GM18505 (cell line): ENCODE measurements at regions not wholly inside any gene's neighbourhood (a gene's known extent, or its start where the extent isn't known, plus 50 kb on each side); places are given as distances from the start of the nearest gene placed in this dataset.
"Not testable (repeated sequence)": the region's sequence is repeated elsewhere in the genome, so short reads cannot be mapped to it uniquely, and the experiment has no call there.

Experiments used
- ATAC-seq: cut with Tn5 transposase; IDR thresholded peaks from one replicate; pipeline ENCODE4 v1.9.1; 2021; ENCODE audit not compliant: unreplicated experiment
- POLR2A ChIP-seq: IDR thresholded peaks from 4 replicates; pipeline ENCODE4 v1.6.1; 2011; ENCODE audit warnings: borderline replicate concordance; ENCODE audit not compliant: insufficient read depth, insufficient read length; ENCODE audit errors: extremely low read depth

GRCh38 chr15:35301088-35301487, 216.0 kb upstream of the NANOGP8 start:
- no peak for ATAC-seq

GRCh38 chr15:35299059-35299735, 214.1 kb upstream of the NANOGP8 start:
- ATAC-seq: no peak
- no peak for TF ChIP-seq POLR2A

More at GRCh38 chr15:35301088-35301487, 216.0 kb upstream of the NANOGP8 start:
- no peak for TF ChIP-seq POLR2A

GRCh38 chr15:35298509-35298908, 213.4 kb upstream of the NANOGP8 start:
- TF ChIP-seq POLR2A: no peak
- no peak for ATAC-seq

DNA sequence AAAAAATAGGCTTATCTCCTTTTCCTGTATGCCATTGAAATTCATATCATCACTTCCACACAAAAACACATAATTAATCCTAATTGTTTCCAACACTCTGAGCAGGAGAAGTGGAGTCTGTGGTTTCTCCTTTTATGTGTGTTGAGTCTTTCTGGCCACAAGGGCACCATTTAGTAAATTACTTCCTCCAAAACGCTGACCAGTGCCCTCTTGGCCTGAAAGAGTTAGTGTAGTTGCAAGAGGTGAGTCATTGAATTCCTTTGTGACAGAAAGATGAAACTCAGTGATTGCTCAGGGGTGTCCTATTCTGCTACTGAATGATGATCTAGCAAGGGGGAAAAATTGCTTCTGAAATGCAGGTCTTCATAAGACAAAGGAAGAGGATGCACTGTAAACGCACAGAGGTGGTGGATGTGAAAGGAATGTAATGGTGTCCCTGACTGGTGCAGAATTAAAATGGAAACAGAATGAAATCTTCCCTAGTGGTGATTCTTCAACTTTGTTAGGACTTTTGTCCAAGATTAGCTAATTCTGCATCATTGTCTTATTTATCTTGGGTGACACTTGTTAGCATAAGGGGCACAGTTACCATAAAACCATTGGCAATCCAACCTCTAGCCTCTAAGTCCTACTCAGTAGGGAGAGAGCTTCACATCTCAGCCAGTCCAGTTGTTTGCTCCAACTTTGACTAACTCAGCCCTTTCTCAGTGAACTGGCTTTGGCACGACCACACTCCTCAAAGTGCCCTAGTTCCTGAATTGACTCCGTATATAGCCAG, 208.4 kb upstream of the NANOGP8 start:
- no peak for ATAC-seq
- no peak for TF ChIP-seq POLR2A

DNA sequence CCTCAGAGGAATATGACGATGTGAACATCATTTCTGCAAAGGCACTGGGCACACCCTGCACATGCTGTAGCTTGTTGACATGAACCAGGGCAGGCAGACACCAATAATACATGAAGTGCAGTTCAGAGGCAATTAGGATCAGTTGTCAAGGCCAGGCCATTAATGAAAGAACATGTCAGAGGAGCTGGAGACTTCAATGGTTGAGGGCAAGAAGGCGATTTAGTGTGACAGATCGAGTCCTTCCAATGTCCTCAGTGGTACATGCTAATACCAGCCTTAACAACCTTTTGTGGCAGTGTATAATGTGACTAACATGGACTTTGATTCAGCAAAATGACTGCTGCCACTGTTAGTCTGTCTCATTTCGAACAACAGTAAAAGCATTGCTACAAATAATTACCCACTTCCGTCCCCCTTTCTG, 205.2 kb upstream of the NANOGP8 start:
- TF ChIP-seq POLR2A: no peak
- ATAC-seq: no peak

- peak; percentile 56 for ATAC-seq
- TF ChIP-seq POLR2A: no peak
Measured at GRCh38 chr15:35289024-35289617, 204.0 kb upstream of the NANOGP8 start.

GRCh38 chr15:35288580-35288979, 203.5 kb upstream of the NANOGP8 start:
- no peak for TF ChIP-seq POLR2A
- ATAC-seq: no peak

DNA sequence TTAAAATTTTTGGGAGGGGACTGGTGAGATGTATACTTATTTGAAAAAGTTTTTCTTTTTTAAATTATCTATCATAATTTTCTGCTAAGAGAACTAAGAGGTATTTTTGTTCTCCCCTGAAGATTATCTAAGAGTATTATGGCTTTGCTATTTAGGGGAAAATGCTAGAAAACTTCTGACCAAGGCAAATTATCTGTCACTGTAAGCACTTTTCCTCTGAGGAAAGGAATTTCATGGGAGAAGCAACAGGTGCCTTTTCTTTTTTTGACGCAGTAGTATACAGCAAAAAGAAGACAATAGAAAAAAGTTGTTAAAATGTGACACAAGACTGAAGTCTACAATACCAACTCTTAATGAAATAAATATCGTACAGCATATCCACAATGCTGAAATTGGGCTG, 201.6 kb upstream of the NANOGP8 start:
- no peak for ATAC-seq
- TF ChIP-seq POLR2A: no peak

GRCh38 chr15:35282965-35283496, 197.9 kb upstream of the NANOGP8 start:
- ATAC-seq: no peak
- TF ChIP-seq POLR2A: no peak

DNA sequence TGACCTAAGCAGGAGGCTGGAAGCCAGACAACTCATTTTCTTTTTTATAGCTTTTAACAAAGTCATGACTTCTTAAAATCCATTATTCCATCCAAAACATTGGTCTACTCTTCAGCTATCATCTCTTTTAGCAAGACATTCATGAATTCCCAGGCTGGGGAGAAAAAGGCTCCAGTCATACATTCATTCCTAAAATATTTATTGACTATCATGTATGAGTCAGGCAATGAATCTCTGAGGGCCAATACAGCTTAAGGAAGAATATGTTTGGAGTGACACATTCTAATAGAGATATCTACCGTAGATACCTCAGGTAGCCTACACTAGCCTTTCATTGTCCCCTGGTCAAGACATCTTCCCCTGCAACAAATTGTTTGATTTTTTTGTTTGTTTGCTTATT, 196.4 kb upstream of the NANOGP8 start:
- ATAC-seq: no peak
- TF ChIP-seq POLR2A: no peak

- TF ChIP-seq POLR2A: no peak
Measured at GRCh38 chr15:35279811-35280210, 194.7 kb upstream of the NANOGP8 start.

DNA sequence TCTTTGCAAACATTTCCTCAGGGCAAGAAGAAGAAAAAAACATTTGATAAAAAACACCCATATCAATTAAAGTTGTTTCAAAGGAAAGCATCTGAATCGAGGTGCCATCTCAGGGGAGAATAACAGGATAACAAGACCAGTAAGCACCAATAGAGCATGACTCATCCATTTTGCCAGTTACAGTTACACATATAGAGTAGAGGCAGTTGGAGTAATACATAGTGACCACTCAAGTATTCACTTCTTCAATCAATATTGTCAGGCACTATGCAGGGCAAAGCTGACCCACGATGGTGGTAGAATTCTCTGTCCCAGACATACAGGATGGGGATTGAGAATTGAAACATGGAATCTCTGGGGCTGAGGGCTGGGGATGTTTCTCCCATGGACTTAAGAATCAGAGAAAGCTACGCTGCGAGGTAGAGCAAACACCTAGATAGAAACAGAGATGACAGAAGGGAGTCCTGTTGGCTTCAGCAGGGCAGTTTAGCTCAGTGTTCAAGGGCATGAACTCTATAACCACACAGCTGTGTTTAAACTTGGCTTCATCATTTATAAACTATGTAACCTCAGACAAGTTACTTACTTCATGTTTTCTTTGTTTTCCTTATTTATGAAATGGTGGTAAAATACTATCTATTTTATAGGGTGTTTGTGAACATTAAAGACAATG, 186.4 kb upstream of the NANOGP8 start:
- ATAC-seq: no peak
- no peak for TF ChIP-seq POLR2A

More at GRCh38 chr15:35279811-35280210, 194.7 kb upstream of the NANOGP8 start:
- ATAC-seq: no peak

DNA sequence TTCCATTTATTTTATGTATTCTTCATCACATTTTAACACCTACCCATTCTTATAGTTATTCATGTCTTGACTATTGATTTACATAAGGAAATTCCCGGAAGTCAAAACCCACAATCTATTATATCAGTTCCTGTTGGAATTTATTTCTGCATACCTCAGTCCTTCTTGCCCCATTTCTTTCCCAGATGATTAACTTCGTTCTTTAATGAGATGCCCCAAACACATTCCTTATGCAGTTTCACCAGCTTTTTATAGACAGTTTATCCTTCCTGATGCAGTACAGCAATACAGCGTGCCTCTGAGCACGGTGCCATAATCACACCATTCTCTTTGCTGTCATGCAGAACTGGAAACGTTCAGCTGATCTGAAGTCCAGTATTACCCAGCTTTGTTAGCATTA, 175.8 kb upstream of the NANOGP8 start:
- TF ChIP-seq POLR2A: no peak
- ATAC-seq: no peak

DNA sequence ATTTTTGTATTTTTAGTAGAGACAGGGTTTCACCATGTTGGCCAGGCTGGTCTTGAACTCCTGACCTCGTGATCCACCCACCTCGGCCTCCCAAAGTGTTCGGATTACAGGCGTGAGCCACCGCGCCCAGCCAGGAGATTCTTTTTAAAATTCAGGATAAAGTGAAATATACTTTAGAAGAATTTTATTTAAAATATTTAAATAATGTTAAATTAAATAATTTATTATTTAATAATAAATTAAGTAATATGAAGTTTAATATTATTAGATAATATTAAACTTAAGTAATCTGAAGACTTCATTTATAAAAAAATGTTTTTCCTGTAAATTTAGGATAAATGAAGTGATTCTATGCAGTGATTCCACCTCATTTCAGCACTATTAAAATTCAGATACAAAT, 175.2 kb upstream of the NANOGP8 start:
- not testable (repeated sequence) for ATAC-seq
